Progenitor cell of endocrine pancreas (in vitro differentiated cells): ENCODE measurements at regions not wholly inside any gene's neighbourhood (a gene's known extent, or its start where the extent isn't known, plus 50 kb on each side); places are given as distances from the start of the nearest gene placed in this dataset.

Source experiments
- DNase-seq: peaks from one replicate; pipeline ENCODE4 v3.0.0; 2021; ENCODE audit warnings: low spot score; ENCODE audit not compliant: unreplicated experiment
- H3K27ac Mint-ChIP-seq: 2 replicates; pipeline ENCODE4 v1.8.0; 2021; ENCODE audit warnings: mild to moderate bottlenecking, moderate library complexity, mixed read lengths
- H3K27me3 Mint-ChIP-seq: 2 replicates; pipeline ENCODE4 v1.8.0; 2021; ENCODE audit warnings: mixed read lengths
- H3K36me3 Mint-ChIP-seq: 2 replicates; pipeline ENCODE4 v1.8.0; 2022; ENCODE audit warnings: mixed read lengths; ENCODE audit not compliant: insufficient read depth
- H3K4me1 Mint-ChIP-seq: 2 replicates; pipeline ENCODE4 v1.8.0; 2021; ENCODE audit warnings: low read depth, mixed read lengths
- H3K4me3 Mint-ChIP-seq: 2 replicates; pipeline ENCODE4 v1.8.0; 2021; ENCODE audit warnings: low read depth, mild to moderate bottlenecking, moderate library complexity, mixed read lengths
- H3K9me3 Mint-ChIP-seq: 2 replicates; pipeline ENCODE4 v1.8.0; 2021; ENCODE audit warnings: low read depth, mixed read lengths
- CTCF ChIP-seq: fragments of 200-600 bp; sonication (generic); IDR thresholded peaks from one replicate; pipeline ENCODE4 v1.5.0; 2021; ENCODE audit warnings: antibody characterized with exemption, mild to moderate bottlenecking; ENCODE audit not compliant: unreplicated experiment

GRCh38 chr16:64830653-64831052, 291.2 kb downstream of the CDH11 start:
- DNase-seq: no peak
- no peak overlapping the region for H3K27ac Mint-ChIP-seq
- H3K4me3 Mint-ChIP-seq: no peak overlapping the region
- H3K9me3 Mint-ChIP-seq: peaks cover 9% of the 10 kb centered on the region
- no peaks in the 10 kb centered on the region for H3K27me3 Mint-ChIP-seq
- TF ChIP-seq CTCF: no peak
- H3K4me1 Mint-ChIP-seq: peaks cover 8% of the 10 kb centered on the region
- no peaks in the 10 kb centered on the region for H3K36me3 Mint-ChIP-seq

- Mint-ChIP-seq H3K27me3 (no peaks in the 10 kb centered on the region), H3K4me3 (no peak overlapping the region), H3K36me3 (no peaks in the 10 kb centered on the region), H3K9me3 (peaks cover 9% of the 10 kb centered on the region), H3K27ac (no peak overlapping the region), H3K4me1 (peaks cover 8% of the 10 kb centered on the region)
- no peak for DNase-seq
- TF ChIP-seq CTCF: no peak
These were observed 292.2 kb downstream of the CDH11 start for GRCh38 chr16:64829678-64830077.

- DNase-seq: no peak
- Mint-ChIP-seq H3K36me3 (no peaks in the 10 kb centered on the region), H3K4me1 (peaks cover 8% of the 10 kb centered on the region), H3K9me3 (no peaks in the 10 kb centered on the region), H3K27me3 (peaks cover 3% of the 10 kb centered on the region), H3K27ac (no peak overlapping the region), H3K4me3 (no peak overlapping the region)
- TF ChIP-seq CTCF: no peak
These were observed 295.5 kb downstream of the CDH11 start for GRCh38 chr16:64826374-64826773.

GRCh38 chr16:64823481-64824075, 298.3 kb downstream of the CDH11 start:
- H3K9me3 Mint-ChIP-seq: no peaks in the 10 kb centered on the region
- TF ChIP-seq CTCF: no peak

GRCh38 chr16:64809876-64810629, 311.8 kb downstream of the CDH11 start:
- TF ChIP-seq CTCF: no peak

More at GRCh38 chr16:64823481-64824075, 298.3 kb downstream of the CDH11 start:
- Mint-ChIP-seq H3K27ac (no peak overlapping the region), H3K27me3 (peaks cover 3% of the 10 kb centered on the region), H3K36me3 (no peaks in the 10 kb centered on the region), H3K4me3 (no peak overlapping the region), H3K4me1 (no peaks in the 10 kb centered on the region)
- no peak for DNase-seq

More at GRCh38 chr16:64809876-64810629, 311.8 kb downstream of the CDH11 start:
- Mint-ChIP-seq H3K27me3 (no peaks in the 10 kb centered on the region), H3K36me3 (no peaks in the 10 kb centered on the region), H3K4me3 (no peak overlapping the region), H3K9me3 (no peaks in the 10 kb centered on the region), H3K27ac (no peak overlapping the region), H3K4me1 (no peaks in the 10 kb centered on the region)
- no peak for DNase-seq
